ENCODE measurements at regions not wholly inside any gene's neighbourhood (a gene's known extent, or its start where the extent isn't known, plus 50 kb on each side); places are given as distances from the start of the nearest gene placed in this dataset.

- no peak for TF ChIP-seq CTCF (IDR thresholded peaks at IDR 0.05)
- TF ChIP-seq POLR2A (IDR thresholded peaks at IDR 0.05) = no peak
Measured at GRCh38 chr5:23389291-23390101, 117.9 kb upstream of the PRDM9 start.
